ENCODE measurements at regions not wholly inside any gene's neighbourhood (a gene's known extent, or its start where the extent isn't known, plus 50 kb on each side); places are given as distances from the start of the nearest gene placed in this dataset.

GRCh38 chr5:15020736-15021135, 149.2 kb upstream of the ANKH start:
- H3K9me3 ChIP-seq, result no peaks in the 10 kb centered on the region
- H3K27ac ChIP-seq, result no peak overlapping the region
- TF ChIP-seq POLR2A (IDR thresholded peaks at IDR 0.05), result no peak
- TF ChIP-seq CTCF (IDR thresholded peaks at IDR 0.05), result no peak
- 87 to 91% methylated on average over 3 of the region's 3 CpGs for WGBS, 2 donors
- no peaks in the 10 kb centered on the region for H3K36me3 ChIP-seq (ENCODE audit: low read depth, missing control alignments)
- no peaks in the 10 kb centered on the region for H3K4me1 ChIP-seq
- H3K27me3 ChIP-seq, result no peaks in the 10 kb centered on the region
- H3K4me3 ChIP-seq, result no peak overlapping the region
- intact Hi-C loops (cut with DNase I; ENCODE audit: low total_unique reads), result no loop called here
- DNase-seq, result no peak

GRCh38 chr5:15014809-15015208, 143.2 kb upstream of the ANKH start:
- H3K4me1 ChIP-seq, result no peaks in the 10 kb centered on the region
- intact Hi-C loops (cut with DNase I; ENCODE audit: low total_unique reads), result no loop called here
- H3K36me3 ChIP-seq (ENCODE audit: low read depth, missing control alignments), result no peaks in the 10 kb centered on the region
- TF ChIP-seq POLR2A (IDR thresholded peaks at IDR 0.05), result no peak
- no peak for TF ChIP-seq CTCF (IDR thresholded peaks at IDR 0.05)
- H3K27ac ChIP-seq, result no peak overlapping the region
- H3K27me3 ChIP-seq, result no peaks in the 10 kb centered on the region
- WGBS, 2 donors, result 59 to 64% methylated on average over 3 of the region's 3 CpGs
- no peaks in the 10 kb centered on the region for H3K9me3 ChIP-seq
- H3K4me3 ChIP-seq, result no peak overlapping the region
- DNase-seq, result no peak

GRCh38 chr5:15013654-15014463, 142.3 kb upstream of the ANKH start:
- H3K4me3 ChIP-seq, result no peak overlapping the region
- no peaks in the 10 kb centered on the region for H3K9me3 ChIP-seq
- TF ChIP-seq CTCF (IDR thresholded peaks at IDR 0.05), result peak; percentile 49 to 63 (median 53)
- TF ChIP-seq POLR2A (IDR thresholded peaks at IDR 0.05), result no peak
- 64 to 79% methylated on average over 3 of the region's 3 CpGs for WGBS, 2 donors
- H3K4me1 ChIP-seq, result no peaks in the 10 kb centered on the region
- no peak for DNase-seq
- H3K36me3 ChIP-seq (ENCODE audit: low read depth, missing control alignments), result no peaks in the 10 kb centered on the region
- intact Hi-C loops (cut with DNase I; ENCODE audit: low total_unique reads), result no loop called here
- no peak overlapping the region for H3K27ac ChIP-seq
- H3K27me3 ChIP-seq, result no peaks in the 10 kb centered on the region

- TF ChIP-seq POLR2A (IDR thresholded peaks at IDR 0.05) (no peak), CTCF (IDR thresholded peaks at IDR 0.05) (no peak)
These were observed 140.5 kb upstream of the ANKH start for GRCh38 chr5:15012061-15012460.

GRCh38 chr5:15010936-15011335, 139.4 kb upstream of the ANKH start:
- DNase-seq, result no peak
- Histone ChIP-seq H3K4me3 (no peak overlapping the region), H3K27ac (no peak overlapping the region), H3K4me1 (no peaks in the 10 kb centered on the region), H3K36me3 (ENCODE audit: low read depth, missing control alignments) (no peaks in the 10 kb centered on the region), H3K27me3 (no peaks in the 10 kb centered on the region), H3K9me3 (no peaks in the 10 kb centered on the region)
- intact Hi-C loops (cut with DNase I; ENCODE audit: low total_unique reads), result no loop called here
- TF ChIP-seq CTCF (IDR thresholded peaks at IDR 0.05) (no peak), POLR2A (IDR thresholded peaks at IDR 0.05) (no peak)
- WGBS, 2 donors, result 92 to 93% methylated on average over 4 of the region's 4 CpGs

More at GRCh38 chr5:15012061-15012460, 140.5 kb upstream of the ANKH start:
- no peak for DNase-seq
- Histone ChIP-seq H3K9me3 (no peaks in the 10 kb centered on the region), H3K36me3 (ENCODE audit: low read depth, missing control alignments) (no peaks in the 10 kb centered on the region), H3K27ac (no peak overlapping the region), H3K4me3 (no peak overlapping the region), H3K4me1 (no peaks in the 10 kb centered on the region), H3K27me3 (no peaks in the 10 kb centered on the region)
- intact Hi-C loops (cut with DNase I; ENCODE audit: low total_unique reads), result no loop called here

Measured in testis (tissue), 2 donors.